Testis (tissue), 2 donors: ENCODE measurements at regions not wholly inside any gene's neighbourhood (a gene's known extent, or its start where the extent isn't known, plus 50 kb on each side); places are given as distances from the start of the nearest gene placed in this dataset.

Experiments used
- CTCF ChIP-seq, 3 experiments: fragments of 450-650 bp in 2 of 3; fragments of 200-600 bp in 1 of 3; sonication (generic) in 1 of 3; IDR thresholded peaks; one replicate each; pipeline ENCODE4 v1.5.1; 2016 to 2019; ENCODE audit warnings: antibody characterized with exemption in 3 of 3, mild to moderate bottlenecking in 2 of 3, moderate library complexity in 1 of 3
- POLR2A ChIP-seq: fragments of 450-650 bp; IDR thresholded peaks from one replicate; pipeline ENCODE4 v1.6.1; 2017; ENCODE audit warnings: antibody characterized with exemption, mild to moderate bottlenecking, moderate library complexity

DNA sequence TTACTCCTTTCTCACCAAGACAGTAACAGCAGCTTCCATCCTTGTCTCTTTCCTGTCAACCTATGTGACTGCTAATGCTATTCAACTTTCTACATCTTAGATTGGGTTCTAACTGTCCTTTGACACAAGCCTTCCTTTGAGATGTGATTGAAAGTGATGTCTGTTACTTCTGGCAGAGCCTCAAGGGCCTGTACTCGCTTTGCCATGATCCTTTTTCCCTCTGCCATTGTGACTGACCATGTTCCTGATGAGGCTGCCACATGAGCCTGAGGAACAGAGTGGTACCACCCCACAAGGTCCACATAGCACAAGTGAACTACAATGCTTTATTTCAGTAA is 138.8 kb upstream of the RAB4A start:
- no peak for TF ChIP-seq POLR2A
- no peak for TF ChIP-seq CTCF (IDR thresholded peaks at IDR 0.05)
